ENCODE measurements at regions not wholly inside any gene's neighbourhood (a gene's known extent, or its start where the extent isn't known, plus 50 kb on each side); places are given as distances from the start of the nearest gene placed in this dataset.

GRCh38 chr5:123244458-123244857, 155.4 kb downstream of the PRDM6 start:
- H3K4me3 ChIP-seq (replicated peaks; ENCODE audit: low read depth, low read length) = no peak overlapping the region
- no peaks in the 10 kb centered on the region for H3K36me3 ChIP-seq (ENCODE audit: control insufficient read depth, insufficient read depth, low read length)
- TF ChIP-seq CTCF (IDR thresholded peaks at IDR 0.05; ENCODE audit: insufficient read depth, low read length, poor library complexity, severe bottlenecking) = no peak
- no peaks in the 10 kb centered on the region for H3K27me3 ChIP-seq (replicated peaks; ENCODE audit: control insufficient read depth, insufficient read depth, low read length)
- no peak for DNase-seq (ENCODE audit: extremely low read depth, insufficient read length)

Measured in GM06990 (cell line).